Psoas muscle (tissue), 7 donors: ENCODE measurements at regions not wholly inside any gene's neighbourhood (a gene's known extent, or its start where the extent isn't known, plus 50 kb on each side); places are given as distances from the start of the nearest gene placed in this dataset.
"Not testable (repeated sequence)": the region's sequence is repeated elsewhere in the genome, so short reads cannot be mapped to it uniquely, and the experiment has no call there.

Experiments
- ATAC-seq, 4 donors: fragments of 200-7000 bp; cut with Tn5 transposase; one replicate each; pipeline ENCODE4 v1.9.1; 2020; ENCODE audit warnings: moderate library complexity in 3 of 4, mild to moderate bottlenecking in 2 of 4
- DNase-seq, 2 donors: peaks; one replicate each; pipeline ENCODE4 v3.0.0-alpha.2; 2020
- H3K27ac ChIP-seq: fragments of 200-600 bp; one replicate; pipeline ENCODE4 v1.8.0; 2022
- H3K27me3 ChIP-seq, 3 donors: fragments of 200-600 bp in 1 of 3; one replicate each; pipeline versions ENCODE4 v1.6.1 to v1.8.0; 2013 to 2022; ENCODE audit warnings: low read length in 2 of 3, mild to moderate bottlenecking in 2 of 3, moderate library complexity in 1 of 3; ENCODE audit not compliant: insufficient read depth in 3 of 3
- H3K36me3 ChIP-seq, 2 donors: fragments of 200-600 bp in 1 of 2; one replicate each; pipeline versions ENCODE4 v1.6.1 to v1.8.0; 2013 to 2022; ENCODE audit warnings: low read depth in 1 of 2, mild to moderate bottlenecking in 1 of 2, moderate library complexity in 1 of 2; ENCODE audit not compliant: insufficient read depth in 1 of 2
- H3K4me1 ChIP-seq: fragments of 200-600 bp; one replicate; pipeline ENCODE4 v1.8.0; 2022
- H3K4me3 ChIP-seq: fragments of 200-600 bp; one replicate; pipeline ENCODE4 v1.8.0; 2022; ENCODE audit warnings: mild to moderate bottlenecking
- H3K9me3 ChIP-seq: fragments of 200-600 bp; one replicate; pipeline ENCODE4 v1.8.0; 2022
- CTCF ChIP-seq: fragments of 200-600 bp; IDR thresholded peaks from one replicate; pipeline ENCODE4 v1.8.0; 2022; ENCODE audit warnings: antibody characterized with exemption
- WGBS, 3 donors: extraction: QIAGEN DNeasy Blood & Tissue Kit; methylation state at CpG; one replicate each; pipeline versions ENCODE4 v1.1.6 to v1.1.7; 2013; 5-methylcytosine and 5-hydroxymethylcytosine counted together
- intact Hi-C, 2 donors: fragments of 100-400 bp; cut with DNase I; formaldehyde crosslinking; loops; one replicate each; pipeline versions ENCODE4 v1.11.0 to v1.14.2; 2022
- donor health status: healthy with polysubstance abuse.
- donor health status: DM: no; HTN: no; CAD: no; lungs with moderate emphysema.
- donor health status: Bipolar disorder and iron deficiency.
- donor health status: healthy.
- donor health status: DM: yes; HTN: yes; CAD: no.
- donor health status: DM: no; HTN: no; CAD: no.
- donor health status: DM: yes; HTN: yes; CAD: no.

GRCh38 chr13:50249144-50249521, 233.9 kb downstream of the KCNRG start:
- Histone ChIP-seq H3K4me1 (peaks cover 6% of the 10 kb centered on the region), H3K36me3 (no peaks in the 10 kb centered on the region), H3K27me3 (no peaks in the 10 kb centered on the region), H3K4me3 (no peak overlapping the region), H3K9me3 (no peaks in the 10 kb centered on the region), H3K27ac (no peak overlapping the region)
- TF ChIP-seq CTCF, result no peak
- WGBS, 3 donors, result 88 to 95% (median 94%) methylated on average over 1 of the region's 1 CpG
- intact Hi-C loops, result no loop called here
- no peak for DNase-seq
- no peak for ATAC-seq

GRCh38 chr13:50250401-50250800, 235.2 kb downstream of the KCNRG start:
- Histone ChIP-seq H3K27me3 (no peaks in the 10 kb centered on the region), H3K9me3 (no peaks in the 10 kb centered on the region), H3K4me1 (peaks cover 3% of the 10 kb centered on the region), H3K36me3 (no peaks in the 10 kb centered on the region), H3K27ac (no peak overlapping the region), H3K4me3 (no peak overlapping the region)
- ATAC-seq (no peak), DNase-seq (no peak)
- 83 to 89% (median 87%) methylated on average over 7 of the region's 7 CpGs for WGBS, 3 donors
- TF ChIP-seq CTCF, result no peak
- intact Hi-C loops, result no loop called here

GRCh38 chr13:50255639-50256038, 240.4 kb downstream of the KCNRG start:
- no peak overlapping the region for H3K4me3 ChIP-seq
- intact Hi-C loops, result no loop called here
- DNase-seq, result no peak
- H3K4me1 ChIP-seq, result no peaks in the 10 kb centered on the region
- no peaks in the 10 kb centered on the region for H3K36me3 ChIP-seq
- TF ChIP-seq CTCF, result no peak
- WGBS, 3 donors, result 81 to 90% (median 90%) methylated on average over 1 of the region's 1 CpG
- no peaks in the 10 kb centered on the region for H3K27me3 ChIP-seq
- ATAC-seq, result no peak
- no peak overlapping the region for H3K27ac ChIP-seq
- H3K9me3 ChIP-seq, result no peaks in the 10 kb centered on the region

GRCh38 chr13:50256536-50257321, 241.5 kb downstream of the KCNRG start:
- H3K27me3 ChIP-seq, intact Hi-C loops, H3K9me3 ChIP-seq, H3K4me1 ChIP-seq, H3K27ac ChIP-seq, H3K36me3 ChIP-seq, DNase-seq, H3K4me3 ChIP-seq, ATAC-seq: not testable (repeated sequence)
- WGBS, 3 donors, result 83 to 89% (median 87%) methylated on average over 6 of the region's 6 CpGs

GRCh38 chr13:50257646-50258045, 242.4 kb downstream of the KCNRG start:
- 85 to 89% (median 87%) methylated on average over 3 of the region's 3 CpGs for WGBS, 3 donors
- no peaks in the 10 kb centered on the region for H3K36me3 ChIP-seq
- no peak for DNase-seq
- no peak overlapping the region for H3K27ac ChIP-seq
- H3K27me3 ChIP-seq, result no peaks in the 10 kb centered on the region
- H3K4me3 ChIP-seq, result no peak overlapping the region
- no peaks in the 10 kb centered on the region for H3K4me1 ChIP-seq
- intact Hi-C loops, result no loop called here
- H3K9me3 ChIP-seq, result no peaks in the 10 kb centered on the region
- no peak for TF ChIP-seq CTCF
- ATAC-seq, result no peak
